ENCODE measurements at regions not wholly inside any gene's neighbourhood (a gene's known extent, or its start where the extent isn't known, plus 50 kb on each side); places are given as distances from the start of the nearest gene placed in this dataset.

- in situ Hi-C loops (cut with MboI; ENCODE audit: low pct_ligation_motif_present in 1 of 4, low pct_unique_long_range_greater_than_20kb in 1 of 4, low sequenced_read_pairs in 3 of 4) (no loop called here), intact Hi-C loops (cut with DNase I; ENCODE audit: low total_unique reads) (no loop called here)
- Histone ChIP-seq H3K4me3 (no peak overlapping the region), H3K4me1 (no peaks in the 10 kb centered on the region), H3K36me3 (no peaks in the 10 kb centered on the region), H3K27ac (no peak overlapping the region), H3K27me3 (no peaks in the 10 kb centered on the region), H3K9me3 (no peaks in the 10 kb centered on the region)
- TF ChIP-seq POLR2A (IDR thresholded peaks at IDR 0.05) (no peak), EP300 (IDR thresholded peaks at IDR 0.05; ENCODE audit: low read depth) (no peak), CTCF (IDR thresholded peaks at IDR 0.05) (no peak), POLR2AphosphoS5 (IDR thresholded peaks at IDR 0.05) (no peak)
- DNase-seq: no peak
- WGBS, 2 donors (ENCODE audit: low coverage in 1 of 2): 93% methylated on average over 8 of the region's 8 CpGs; no CpG with 5 or more reads in 1 of the 2 donors
Measured at GRCh38 chr16:14375132-14375491, 254.9 kb downstream of the PARN start.

- H3K36me3 ChIP-seq: no peaks in the 10 kb centered on the region
- WGBS, 2 donors (ENCODE audit: low coverage in 1 of 2): 80% methylated on average over 11 of the region's 11 CpGs; no CpG with 5 or more reads in 1 of the 2 donors
- intact Hi-C loops (cut with DNase I; ENCODE audit: low total_unique reads): no loop called here
- no peaks in the 10 kb centered on the region for H3K9me3 ChIP-seq
- in situ Hi-C loops (cut with MboI; ENCODE audit: low pct_ligation_motif_present in 1 of 4, low pct_unique_long_range_greater_than_20kb in 1 of 4, low sequenced_read_pairs in 3 of 4): no loop called here
- H3K27me3 ChIP-seq: no peaks in the 10 kb centered on the region
- no peak overlapping the region for H3K4me3 ChIP-seq
- no peak overlapping the region for H3K27ac ChIP-seq
- TF ChIP-seq POLR2A (IDR thresholded peaks at IDR 0.05) (no peak), POLR2AphosphoS5 (IDR thresholded peaks at IDR 0.05) (no peak), EP300 (IDR thresholded peaks at IDR 0.05; ENCODE audit: low read depth) (no peak), CTCF (IDR thresholded peaks at IDR 0.05) (no peak)
- no peaks in the 10 kb centered on the region for H3K4me1 ChIP-seq
- no peak for DNase-seq
Measured at GRCh38 chr16:14374451-14375131, 255.5 kb downstream of the PARN start.

GRCh38 chr16:14373896-14374295, 256.2 kb downstream of the PARN start:
- Histone ChIP-seq H3K27me3 (no peaks in the 10 kb centered on the region), H3K9me3 (no peaks in the 10 kb centered on the region), H3K4me3 (no peak overlapping the region), H3K36me3 (no peaks in the 10 kb centered on the region), H3K27ac (no peak overlapping the region), H3K4me1 (no peaks in the 10 kb centered on the region)
- DNase-seq: no peak
- 81 to 93% methylated on average over 2 to 10 of the region's 10 CpGs for WGBS, 2 donors (ENCODE audit: low coverage in 1 of 2)
- no peak for TF ChIP-seq POLR2A (IDR thresholded peaks at IDR 0.05)
- TF ChIP-seq POLR2AphosphoS5 (IDR thresholded peaks at IDR 0.05): no peak
- TF ChIP-seq EP300 (IDR thresholded peaks at IDR 0.05; ENCODE audit: low read depth): no peak
- no peak for TF ChIP-seq CTCF (IDR thresholded peaks at IDR 0.05)
- in situ Hi-C loops (cut with MboI; ENCODE audit: low pct_ligation_motif_present in 1 of 4, low pct_unique_long_range_greater_than_20kb in 1 of 4, low sequenced_read_pairs in 3 of 4) (no loop called here), intact Hi-C loops (cut with DNase I; ENCODE audit: low total_unique reads) (no loop called here)

- in situ Hi-C loops (cut with MboI; ENCODE audit: low pct_ligation_motif_present in 1 of 4, low pct_unique_long_range_greater_than_20kb in 1 of 4, low sequenced_read_pairs in 3 of 4): no loop called here
- Histone ChIP-seq H3K9me3 (no peaks in the 10 kb centered on the region), H3K36me3 (no peaks in the 10 kb centered on the region), H3K4me1 (no peaks in the 10 kb centered on the region), H3K27me3 (no peaks in the 10 kb centered on the region), H3K27ac (no peak overlapping the region), H3K4me3 (no peak overlapping the region)
- intact Hi-C loops (cut with DNase I; ENCODE audit: low total_unique reads): no loop called here
- DNase-seq: no peak
- WGBS, 2 donors (ENCODE audit: low coverage in 1 of 2): 82 to 83% methylated on average over 1 to 12 of the region's 13 CpGs
- TF ChIP-seq CTCF (IDR thresholded peaks at IDR 0.05) (no peak), POLR2AphosphoS5 (IDR thresholded peaks at IDR 0.05) (no peak), EP300 (IDR thresholded peaks at IDR 0.05; ENCODE audit: low read depth) (no peak), POLR2A (IDR thresholded peaks at IDR 0.05) (no peak)
Measured at GRCh38 chr16:14373406-14373805, 256.7 kb downstream of the PARN start.

Data from transverse colon (tissue), 4 donors.